CD4-positive, alpha-beta T cell treated with Interleukin-12 subunit alpha and Interleukin-12 subunit beta, for 1 hour (primary cell): ENCODE measurements at regions not wholly inside any gene's neighbourhood (a gene's known extent, or its start where the extent isn't known, plus 50 kb on each side); places are given as distances from the start of the nearest gene placed in this dataset.

Source experiments
- DNase-seq: peaks from one replicate; pipeline ENCODE4 v3.0.0-alpha.2; 2020

DNA sequence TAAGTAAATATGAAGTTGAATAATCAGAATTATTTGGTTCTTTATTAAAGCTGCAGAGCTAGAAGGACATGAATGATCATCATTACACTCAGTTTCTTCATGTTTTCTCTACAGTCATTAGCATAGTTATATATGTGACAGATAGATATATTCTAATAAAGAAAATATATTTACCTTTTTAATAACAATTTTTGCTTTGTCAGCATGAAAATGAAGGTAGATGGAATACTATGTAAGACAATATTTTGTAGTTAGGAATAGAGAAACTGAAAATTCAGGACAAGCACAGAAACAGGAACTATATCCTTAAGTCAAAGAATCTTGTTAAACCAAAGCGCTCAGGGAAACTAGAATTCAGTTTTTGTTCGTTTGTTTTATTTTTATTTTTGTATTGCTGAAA lies 649.9 kb upstream of the NRXN1 start:
- DNase-seq: no peak

DNA sequence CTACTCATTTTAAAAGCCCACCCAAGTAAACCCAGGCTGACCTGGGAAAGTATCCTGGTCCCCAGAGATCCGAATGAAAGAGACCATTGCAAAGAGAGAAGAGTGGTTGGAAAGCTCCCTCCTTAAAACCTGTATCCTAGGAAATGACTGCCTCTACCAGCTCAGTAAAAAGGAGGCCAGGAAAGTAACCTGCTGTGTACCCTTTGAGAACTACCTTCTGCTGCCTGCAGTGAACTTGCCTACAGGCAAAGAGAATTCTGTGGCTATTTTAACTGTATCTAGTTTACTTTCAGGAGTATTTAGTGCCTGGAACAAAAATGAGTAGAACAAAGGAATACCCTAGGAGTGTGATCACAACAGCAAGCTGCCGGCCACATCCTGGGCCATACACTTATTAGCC lies 641.7 kb upstream of the NRXN1 start:
- DNase-seq: no peak

DNA sequence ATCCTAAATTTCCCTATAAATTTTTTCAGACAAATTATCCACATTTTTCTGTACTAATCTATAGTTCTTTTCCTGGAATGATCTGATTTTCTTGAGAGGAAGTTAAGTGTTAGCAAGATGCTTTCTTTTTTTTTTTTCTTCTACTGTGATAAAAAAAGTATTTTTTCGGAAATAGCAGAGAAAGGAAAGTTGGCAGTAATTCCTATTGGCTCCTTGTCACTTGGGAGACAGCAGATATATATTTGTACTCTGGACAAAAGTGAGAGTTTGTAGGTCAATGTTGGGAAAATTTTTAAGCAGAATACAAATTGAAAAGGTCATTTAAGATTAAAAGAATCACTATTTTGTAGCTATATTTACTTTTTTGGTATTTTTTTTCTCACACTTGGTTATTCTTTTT lies 635.7 kb upstream of the NRXN1 start:
- no peak for DNase-seq

DNA sequence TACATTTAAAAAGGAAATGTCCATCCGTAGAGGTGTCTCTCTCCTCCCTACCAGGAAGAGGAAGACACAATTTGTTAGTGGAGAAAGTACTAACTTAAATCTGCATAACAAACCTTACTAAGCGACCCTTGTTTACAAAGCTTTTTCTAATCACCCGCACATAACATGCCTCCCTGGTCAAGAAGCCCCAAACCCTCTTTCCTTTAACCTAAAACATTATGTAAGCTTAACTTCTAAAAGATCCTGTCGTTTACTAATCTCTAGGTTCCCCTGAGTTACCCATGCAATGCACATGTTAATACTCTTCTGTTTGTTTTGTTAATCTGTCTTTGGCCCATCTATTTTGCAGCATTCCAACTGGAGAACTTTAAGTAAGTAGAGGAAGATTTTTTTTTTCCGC lies 630.3 kb upstream of the NRXN1 start:
- no peak for DNase-seq

DNA sequence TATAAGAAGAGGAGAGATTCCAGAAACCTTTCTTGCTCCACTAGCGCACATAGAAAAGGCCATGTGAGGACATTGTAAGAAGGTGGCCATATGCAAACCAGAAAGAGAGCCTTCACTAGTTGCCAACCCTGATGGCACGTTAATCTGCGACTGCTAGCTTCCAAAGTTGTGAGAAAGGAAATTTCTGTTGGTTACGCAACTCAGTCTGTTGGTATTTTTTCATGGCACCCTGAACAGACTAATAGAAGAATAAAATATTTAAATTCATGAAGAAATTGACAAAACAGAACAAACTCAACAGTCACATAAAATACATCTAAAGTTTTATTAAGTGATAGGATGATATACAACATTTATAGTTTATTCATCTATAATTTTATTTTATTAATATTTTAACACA lies 625.9 kb upstream of the NRXN1 start:
- DNase-seq: no peak

DNA sequence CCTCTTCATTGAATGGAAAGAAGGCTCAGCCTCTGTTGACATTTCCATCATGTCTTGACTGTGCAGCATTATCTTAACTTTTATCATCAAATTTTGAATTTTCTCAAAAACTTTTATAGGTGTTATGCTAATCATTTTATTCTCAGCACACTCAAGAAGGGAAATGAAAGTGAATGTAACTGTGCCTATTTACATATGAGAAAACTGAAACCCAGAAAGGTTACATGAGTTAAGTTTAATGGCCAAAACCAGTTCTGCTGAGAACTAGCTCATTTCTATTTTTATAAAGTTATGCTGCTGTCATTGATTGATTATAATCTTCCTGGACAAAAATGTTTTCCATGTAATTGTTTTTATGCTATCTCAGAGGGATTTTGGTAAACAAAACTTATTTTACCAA lies 618.8 kb upstream of the NRXN1 start:
- no peak for DNase-seq

DNA sequence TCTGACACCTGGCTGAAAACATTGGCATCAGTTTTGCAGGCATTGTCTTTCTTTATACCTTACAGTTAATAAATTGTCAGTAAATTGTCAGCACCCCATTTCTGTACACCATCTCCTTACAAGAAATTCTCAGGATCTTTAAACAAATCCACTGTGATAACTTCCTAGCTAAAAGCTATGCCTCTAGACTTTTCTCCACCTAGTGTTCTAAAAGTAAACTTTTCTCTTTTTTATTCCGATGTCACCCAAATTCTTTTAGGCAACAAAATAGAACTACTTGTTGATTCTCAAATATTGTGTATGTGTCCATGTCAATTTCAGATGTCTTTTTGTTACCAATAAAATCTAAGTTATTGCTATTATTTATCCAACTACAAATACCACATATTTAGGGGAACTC lies 617.4 kb upstream of the NRXN1 start:
- DNase-seq: no peak

DNA sequence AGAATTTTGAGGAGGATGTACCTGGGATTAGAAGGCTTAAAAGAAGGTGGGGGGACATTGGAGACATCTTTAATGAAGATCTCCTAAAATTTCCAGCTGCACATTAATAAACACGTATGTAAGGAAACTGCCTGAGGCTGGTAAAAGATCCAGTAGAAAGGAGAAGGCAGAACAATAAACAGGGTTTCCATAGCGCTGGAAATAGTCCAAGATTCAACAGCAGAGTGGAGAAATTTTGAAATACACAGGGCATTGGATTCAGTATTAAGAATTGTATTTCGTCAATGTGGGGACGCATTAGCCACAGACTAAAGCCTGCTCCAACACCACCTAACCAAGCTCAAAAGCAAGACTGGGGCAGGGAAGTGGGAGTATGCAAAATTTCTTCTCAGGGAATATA lies 606.9 kb upstream of the NRXN1 start:
- DNase-seq: no peak

DNA sequence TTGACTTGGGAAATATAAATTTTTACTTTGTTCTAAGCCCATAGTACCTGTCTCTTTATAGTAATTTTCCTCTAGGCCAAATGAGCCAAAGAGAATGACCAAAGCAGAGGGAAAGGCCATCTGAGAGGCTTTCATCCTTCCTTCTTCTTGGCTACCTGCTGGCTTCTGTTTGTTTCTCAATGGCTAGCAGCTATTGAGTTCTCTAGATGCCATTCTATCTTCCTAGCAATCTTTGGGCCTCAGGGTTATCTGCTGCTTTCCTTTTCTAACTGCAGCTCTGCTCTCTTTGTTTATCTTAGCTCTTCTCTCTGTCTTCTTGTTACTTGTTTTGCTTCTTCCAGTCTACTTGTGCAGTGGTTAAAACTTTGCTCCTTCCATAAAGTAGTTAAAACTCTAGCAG lies 601.1 kb upstream of the NRXN1 start:
- no peak for DNase-seq

DNA sequence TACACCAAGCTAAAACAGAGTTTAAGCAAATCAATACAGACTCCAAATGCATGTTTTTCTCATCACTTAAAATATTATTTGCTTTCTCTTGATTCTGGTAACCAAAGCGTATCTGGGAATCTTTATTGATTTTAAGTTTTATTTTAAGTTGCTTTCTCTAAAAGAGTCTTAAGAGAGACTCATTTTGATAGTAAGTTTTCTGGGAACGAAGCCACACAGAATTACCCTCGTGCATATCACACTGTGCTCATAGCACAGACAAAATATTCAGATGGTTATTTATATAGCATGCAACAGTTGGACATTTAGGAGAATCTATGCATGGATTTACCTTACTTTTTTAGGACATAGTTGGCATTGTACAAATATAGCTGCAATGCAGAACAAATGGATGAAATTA lies 597.5 kb upstream of the NRXN1 start:
- DNase-seq: no peak

DNA sequence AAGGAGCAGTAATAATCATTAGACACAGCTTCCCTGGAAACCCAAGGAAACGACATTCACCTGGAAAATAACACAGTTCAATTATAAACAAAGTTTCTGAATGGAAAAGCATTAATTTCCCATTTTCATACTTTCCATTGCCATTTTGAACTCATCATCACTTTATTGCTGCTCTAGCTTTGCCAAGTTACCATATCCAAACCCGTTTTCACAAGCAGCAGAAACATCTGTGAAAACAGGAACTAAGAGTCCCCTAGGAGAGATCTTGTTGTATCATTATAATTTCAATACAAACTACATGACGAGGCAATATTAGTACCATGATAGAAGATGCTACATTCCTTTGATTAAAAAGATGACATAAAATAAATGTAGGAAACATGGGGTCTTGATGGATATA lies 597.0 kb upstream of the NRXN1 start:
- no peak for DNase-seq

DNA sequence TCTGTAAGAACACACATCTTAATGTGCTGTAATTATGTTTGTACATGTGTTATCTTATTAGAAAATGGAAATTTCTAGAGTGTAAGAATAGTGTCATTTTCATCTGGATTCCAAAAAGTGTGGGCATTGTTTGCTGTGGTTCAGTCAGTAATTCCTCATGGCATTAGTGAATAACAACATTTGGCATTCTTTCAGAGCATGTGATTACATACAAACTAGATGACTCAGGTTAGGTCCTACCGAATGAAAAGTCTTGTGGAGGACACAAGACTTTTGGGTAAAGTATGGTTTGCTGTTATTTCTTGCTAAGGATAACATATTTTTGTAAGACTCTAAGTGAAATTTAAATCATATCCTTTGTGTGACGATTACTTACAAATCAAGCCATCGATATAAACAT lies 593.1 kb upstream of the NRXN1 start:
- DNase-seq: no peak

DNA sequence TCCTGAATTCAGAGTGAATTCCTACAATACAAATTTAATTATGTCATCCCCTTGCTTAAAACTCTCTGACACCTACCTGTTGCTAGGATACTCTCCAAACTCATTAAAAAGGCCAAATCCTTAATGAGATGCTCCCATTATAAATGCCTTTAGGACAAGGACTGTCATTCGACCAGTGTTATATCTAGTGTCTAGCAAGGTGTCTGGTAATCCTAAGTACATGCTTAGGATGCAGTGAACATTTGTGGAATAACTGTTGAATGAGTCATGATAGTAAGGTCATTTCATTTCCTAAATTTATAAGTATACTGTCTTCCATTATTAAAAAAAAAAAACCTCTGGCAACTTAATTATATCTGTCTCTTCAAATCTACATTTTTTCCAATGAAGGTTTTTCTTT lies 588.9 kb upstream of the NRXN1 start:
- DNase-seq: no peak

DNA sequence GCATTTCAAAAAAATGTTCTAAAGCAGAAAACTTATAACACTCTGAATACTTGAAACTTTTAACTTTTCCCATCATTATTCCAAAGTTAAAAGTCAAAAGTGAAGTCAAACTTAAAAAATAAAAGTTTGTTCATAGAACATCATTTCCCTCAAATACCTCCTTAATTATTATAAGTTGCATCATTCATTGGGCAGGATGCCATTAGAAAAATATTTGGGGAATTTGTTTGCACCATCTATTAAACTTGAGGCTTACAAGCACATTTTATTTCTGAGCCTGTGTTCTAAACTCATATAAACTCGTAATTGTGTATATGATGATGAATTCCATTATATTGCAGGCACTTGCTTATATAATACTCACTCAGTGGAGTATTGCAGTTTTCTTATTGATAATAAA lies 588.0 kb upstream of the NRXN1 start:
- DNase-seq: no peak

DNA sequence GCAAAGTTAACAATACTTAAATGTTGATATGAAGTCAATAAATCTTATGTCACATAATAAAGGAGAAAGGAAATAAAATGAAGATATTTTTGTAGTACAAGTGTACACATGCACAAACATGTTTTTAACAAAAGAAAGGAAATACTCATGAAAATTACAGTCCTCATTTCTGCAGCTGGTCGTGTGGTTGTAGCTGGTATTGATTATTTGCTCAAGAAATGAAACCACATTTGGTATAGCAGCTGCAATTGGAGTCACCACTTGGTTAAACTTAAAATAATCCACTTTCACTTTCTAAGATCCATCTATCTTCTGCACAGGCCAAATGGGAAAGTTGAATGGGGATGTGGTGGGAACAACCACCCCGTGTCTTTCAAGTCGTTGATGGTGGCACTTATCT lies 580.5 kb upstream of the NRXN1 start:
- DNase-seq: no peak

DNA sequence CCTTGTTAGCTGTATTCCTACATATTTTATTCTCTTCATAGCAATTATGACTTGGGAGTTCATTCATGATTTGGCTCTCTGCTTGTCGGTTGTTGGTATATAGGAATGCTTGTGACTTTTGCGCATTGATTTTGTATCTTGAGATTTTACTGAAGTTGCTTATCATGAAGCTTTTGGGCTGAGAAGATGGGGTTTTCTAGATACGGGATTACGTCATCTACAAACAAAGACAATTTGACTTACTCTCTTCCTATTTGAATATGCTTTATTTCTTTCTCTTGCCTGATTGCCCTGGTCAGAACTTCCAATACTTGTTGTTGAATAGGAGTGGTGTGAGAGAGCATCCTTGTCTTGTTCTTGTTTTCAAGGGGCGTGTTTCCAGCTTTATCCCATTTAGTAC lies 569.8 kb upstream of the NRXN1 start:
- DNase-seq: no peak

DNA sequence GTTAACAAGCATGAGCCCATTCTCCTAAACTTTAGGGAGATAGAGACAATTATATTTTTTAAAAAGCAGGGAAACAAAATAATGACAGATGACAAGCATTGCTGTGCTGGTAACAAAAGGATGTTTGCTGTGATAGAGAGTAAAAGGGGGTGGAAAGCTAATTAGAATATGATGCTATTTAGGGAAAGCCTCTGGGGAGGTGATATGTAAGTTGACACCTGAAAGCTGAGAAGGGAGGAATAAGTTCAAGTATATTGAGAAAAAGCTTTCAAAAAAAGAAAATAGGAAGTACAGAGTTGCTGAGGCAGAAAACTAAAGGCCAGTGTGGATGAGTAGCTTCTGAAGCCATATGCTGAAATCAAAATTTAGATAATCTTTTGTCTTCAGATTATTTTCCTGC lies 565.2 kb upstream of the NRXN1 start:
- DNase-seq: no peak

DNA sequence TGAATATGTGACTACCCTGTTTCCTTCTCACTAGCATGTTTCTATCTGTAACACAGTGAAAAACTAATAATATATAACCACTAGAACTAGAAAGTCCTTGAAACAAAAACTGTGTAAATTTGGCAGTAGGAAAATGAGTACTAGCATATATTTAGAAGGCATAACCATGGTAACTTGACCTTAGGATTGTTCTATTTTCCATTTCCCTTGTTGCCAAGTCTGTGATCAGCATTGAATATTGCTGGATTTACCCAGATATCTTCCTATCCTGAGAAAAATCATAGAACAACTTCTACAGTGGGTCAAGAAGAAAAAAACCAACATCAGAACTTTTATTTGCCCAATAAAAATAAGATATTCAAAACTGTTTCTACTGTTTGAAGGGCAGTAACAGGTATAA lies 563.9 kb upstream of the NRXN1 start:
- DNase-seq: no peak

DNA sequence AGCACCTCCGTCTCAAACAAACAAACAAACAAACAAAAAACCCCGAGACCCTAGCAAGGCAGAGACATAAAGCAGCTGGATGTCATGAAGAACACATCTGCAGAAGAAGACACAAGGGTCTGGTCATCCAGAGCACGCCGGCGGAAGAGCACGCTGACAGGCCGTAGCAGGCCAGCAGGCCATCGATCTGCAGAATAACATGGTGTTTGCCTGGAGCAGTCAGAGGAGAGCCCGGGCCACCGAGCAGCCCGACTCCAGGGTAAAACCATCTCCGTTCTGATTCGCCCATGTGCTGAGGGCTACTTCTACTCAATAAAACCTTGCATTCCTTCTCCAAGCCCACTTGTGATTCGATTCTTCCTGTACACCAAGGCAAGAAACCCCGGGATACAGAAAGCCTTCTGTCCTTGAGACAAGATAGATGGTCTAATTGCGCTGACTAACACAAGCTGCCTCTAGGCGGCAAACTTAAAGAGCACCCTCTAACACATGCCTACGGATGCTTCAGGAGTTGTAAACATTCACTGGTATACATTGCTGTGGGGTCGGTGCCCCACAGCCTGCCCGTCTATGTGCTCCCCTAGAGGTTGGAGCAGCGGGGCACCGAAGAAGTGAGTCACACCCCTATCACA lies 549.8 kb upstream of the NRXN1 start:
- no peak for DNase-seq

DNA sequence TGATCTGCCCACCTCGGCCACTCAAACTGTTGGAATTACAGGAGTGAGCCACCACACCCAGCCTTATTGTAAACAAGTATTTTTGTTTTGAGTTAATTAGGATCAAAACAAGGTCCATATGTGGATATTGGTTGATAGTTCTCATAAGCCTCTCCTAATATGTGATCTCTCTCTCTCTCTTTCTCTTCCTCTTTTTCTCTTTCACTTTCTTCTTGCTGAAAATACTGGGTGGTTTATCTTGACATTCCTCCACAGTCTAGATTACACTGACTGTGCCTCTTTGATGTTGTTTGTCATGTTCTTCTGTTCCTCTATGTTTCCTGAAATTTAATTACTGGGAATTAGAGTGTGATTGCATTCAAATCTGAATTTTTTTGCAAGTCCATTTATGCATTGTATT lies 547.5 kb upstream of the NRXN1 start:
- DNase-seq: no peak

DNA sequence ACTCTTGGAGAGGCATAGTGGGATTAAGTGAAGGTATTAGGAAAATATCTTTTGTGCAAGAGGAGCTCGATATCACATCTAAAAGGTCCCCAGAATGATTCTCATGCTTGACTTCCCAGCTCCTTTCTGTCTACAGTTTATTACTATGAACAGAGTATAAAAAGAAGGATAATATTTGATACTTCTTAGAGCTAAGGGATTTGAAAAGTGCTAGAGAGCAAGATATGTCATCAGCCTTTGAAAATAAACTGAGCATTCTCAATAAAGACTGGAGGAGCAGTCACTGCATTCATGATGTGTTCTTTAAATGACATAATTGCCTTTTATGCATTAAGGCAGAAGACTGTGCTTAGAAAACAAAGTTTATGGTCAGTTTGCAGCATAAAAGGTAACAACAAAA lies 543.2 kb upstream of the NRXN1 start:
- no peak for DNase-seq

DNA sequence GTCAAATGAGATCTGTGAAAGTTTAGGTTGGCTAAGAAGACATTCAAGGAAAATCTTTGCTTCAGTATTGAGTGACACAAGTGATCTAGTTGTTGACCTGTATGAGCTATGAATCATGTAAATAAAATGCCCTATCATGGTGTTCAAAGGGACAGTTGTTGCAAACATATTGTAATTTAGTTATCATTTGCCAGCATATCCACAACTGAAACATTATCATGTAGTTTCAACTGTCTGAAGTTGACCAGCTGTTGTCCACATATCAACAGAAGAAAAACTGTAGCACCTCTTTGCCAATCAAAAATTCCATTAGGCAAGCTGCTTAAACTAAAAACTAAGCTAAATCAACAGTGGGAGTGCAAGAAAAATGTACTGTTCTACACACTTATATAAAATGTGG lies 527.1 kb upstream of the NRXN1 start:
- DNase-seq: no peak

DNA sequence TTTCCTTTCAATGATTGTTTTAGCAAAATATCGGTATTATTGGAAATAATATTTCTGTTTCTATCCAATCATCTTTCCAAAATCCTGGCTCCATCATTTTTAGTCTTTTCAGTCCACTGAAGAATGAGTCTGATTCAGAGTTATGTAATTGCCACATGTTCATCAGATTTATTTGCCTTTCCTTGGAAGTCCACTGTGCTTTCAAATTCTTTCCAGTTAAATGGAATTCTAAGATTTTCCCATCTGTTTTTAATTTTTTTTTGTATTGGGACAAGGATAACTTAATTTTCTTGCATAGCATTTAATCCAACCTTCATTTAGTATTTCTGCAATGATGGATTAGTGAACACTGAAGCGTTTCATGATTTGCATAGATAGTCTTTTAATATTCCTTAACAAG lies 521.5 kb upstream of the NRXN1 start:
- DNase-seq: no peak

DNA sequence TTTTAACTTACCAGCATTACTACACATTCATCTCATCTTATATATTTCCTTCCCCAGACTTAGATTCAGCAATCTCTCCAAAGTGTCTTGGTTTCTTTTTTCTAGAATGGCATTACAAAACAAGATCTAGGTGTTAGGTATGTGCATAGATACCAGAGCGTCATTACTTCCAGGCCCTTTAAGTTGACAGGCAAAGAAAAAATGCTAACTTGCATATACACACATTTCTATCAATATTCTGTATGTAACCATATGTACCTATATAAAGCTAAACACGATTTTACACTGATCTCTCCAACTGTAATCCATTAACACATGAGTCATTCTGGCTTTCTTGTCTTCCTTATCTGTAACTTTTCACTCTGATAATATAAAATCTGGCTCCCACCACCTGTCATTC lies 503.8 kb upstream of the NRXN1 start:
- DNase-seq: no peak

DNA sequence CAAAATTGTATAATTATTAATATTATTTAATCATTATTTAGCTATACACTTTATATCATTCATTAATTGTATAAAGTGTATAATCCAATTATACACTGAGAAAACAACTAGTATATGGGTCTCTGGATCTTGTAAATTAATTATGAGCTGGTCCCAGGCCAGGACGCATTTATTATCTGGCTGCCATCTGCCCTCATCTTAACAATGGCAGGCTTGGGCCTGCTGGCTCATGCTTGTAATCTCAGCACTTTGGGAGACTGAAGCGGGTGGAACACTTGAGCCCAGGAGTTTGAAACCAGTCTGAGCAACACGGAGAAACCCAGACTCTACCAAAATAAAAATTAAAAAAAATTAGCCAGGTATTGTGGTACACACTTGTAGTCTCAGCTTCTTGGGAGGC lies 502.2 kb upstream of the NRXN1 start:
- no peak for DNase-seq

DNA sequence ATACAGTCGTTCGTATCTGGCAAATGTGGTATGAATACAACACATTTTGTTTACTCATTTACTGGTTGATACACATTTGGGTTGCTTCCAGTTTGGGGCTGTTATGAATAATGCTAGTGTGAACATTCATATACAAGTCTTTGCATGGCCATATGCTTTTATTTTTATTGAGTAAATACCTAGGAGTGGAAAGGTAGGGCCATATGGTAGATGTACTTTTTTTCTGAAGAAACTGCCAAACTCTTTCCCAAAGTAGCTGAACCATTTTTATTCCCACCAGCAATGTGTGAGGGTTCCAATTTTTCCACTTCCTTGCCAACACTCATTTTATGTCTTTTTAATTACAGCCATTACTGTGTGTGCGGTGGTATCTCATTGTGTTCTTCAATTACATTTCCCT lies 496.2 kb upstream of the NRXN1 start:
- no peak for DNase-seq
